A673 (cell line): ENCODE measurements at regions not wholly inside any gene's neighbourhood (a gene's known extent, or its start where the extent isn't known, plus 50 kb on each side); places are given as distances from the start of the nearest gene placed in this dataset.

Source experiments
- BruUV-seq: library from RNA; stranded (reverse); fragments of 400-500 nt; replicated peaks from 2 replicates; lab custom pipeline; 2021; lab: Mats Ljungman, UMichigan
- CTCF ChIA-PET: fragments of 300-600 bp; sonication (Branson Sonifier 250); formaldehyde crosslinking; loops from one replicate; lab custom pipeline; 2022; ENCODE audit warnings: antibody characterized with exemption; lab: Charles Lee
- POLR2A ChIA-PET: fragments of 300-600 bp; sonication (Branson Sonifier 250); formaldehyde crosslinking; loops from one replicate; lab custom pipeline; 2022; ENCODE audit warnings: antibody characterized with exemption; ENCODE audit not compliant: low non-redundant PET; lab: Charles Lee
- DNase-seq: peaks from one replicate; pipeline ENCODE4 v3.0.0-alpha.2; 2015; ENCODE audit warnings: low spot score
- H3K27ac ChIP-seq: fragments of 200-600 bp; sonication (generic); 2 replicates; pipeline ENCODE4 v1.5.1; 2016; ENCODE audit warnings: mixed run types, low read depth, mild to moderate bottlenecking, mixed read lengths, antibody characterized with exemption, low read length; ENCODE audit not compliant: poor library complexity, severe bottlenecking
- H3K27me3 ChIP-seq: fragments of 200-600 bp; sonication (generic); replicated peaks from 2 replicates; pipeline ENCODE4 v1.6.1; 2017; ENCODE audit warnings: mixed run types, low read depth, mild to moderate bottlenecking, mixed read lengths, antibody characterized with exemption, low read length; ENCODE audit not compliant: insufficient read depth, poor library complexity
- H3K36me3 ChIP-seq: fragments of 200-600 bp; sonication (generic); 2 replicates; pipeline ENCODE4 v1.6.1; 2016; ENCODE audit warnings: mixed run types, mild to moderate bottlenecking, mixed read lengths, antibody characterized with exemption, low read length; ENCODE audit not compliant: insufficient read depth, poor library complexity, severe bottlenecking
- H3K4me1 ChIP-seq: fragments of 200-600 bp; sonication (generic); 2 replicates; pipeline ENCODE4 v1.6.1; 2017; ENCODE audit warnings: mixed run types, mild to moderate bottlenecking, mixed read lengths, antibody characterized with exemption, low read length; ENCODE audit not compliant: insufficient read depth, poor library complexity, severe bottlenecking
- H3K4me3 ChIP-seq: fragments of 200-600 bp; sonication (generic); 2 replicates; pipeline ENCODE4 v1.5.1; 2016; ENCODE audit warnings: low read depth, mixed run types, mild to moderate bottlenecking, mixed read lengths, low read length; ENCODE audit not compliant: poor library complexity, severe bottlenecking
- H3K9me3 ChIP-seq: fragments of 200-600 bp; sonication (generic); 2 replicates; pipeline ENCODE4 v1.6.1; 2016; ENCODE audit warnings: mixed run types, low read depth, mild to moderate bottlenecking, mixed read lengths, antibody characterized with exemption, low read length; ENCODE audit not compliant: poor library complexity, severe bottlenecking
- EZH2 ChIP-seq: fragments of 200-600 bp; sonication (generic); IDR thresholded peaks from 2 replicates; pipeline ENCODE4 v1.6.1; 2017; ENCODE audit warnings: borderline replicate concordance, low read depth, mild to moderate bottlenecking, mixed read lengths, antibody characterized with exemption, low read length; ENCODE audit not compliant: poor library complexity, severe bottlenecking
- intact Hi-C: fragments of 100-400 bp; cut with micrococcal nuclease; formaldehyde crosslinking; loops from one replicate; pipeline ENCODE4 v1.10.0; 2022; ENCODE audit not compliant: unreplicated experiment
- TF ChIP-seq, protein P1 (sequence below): fragments of 300-800, 200-600 bp; sonication (generic); conservative IDR thresholded peaks from 2 replicates; pipeline ENCODE4 v1.5.1; 2017; ENCODE audit warnings: low read depth, mild to moderate bottlenecking, antibody characterized with exemption, low read length, moderate library complexity, mixed read lengths

DNA sequence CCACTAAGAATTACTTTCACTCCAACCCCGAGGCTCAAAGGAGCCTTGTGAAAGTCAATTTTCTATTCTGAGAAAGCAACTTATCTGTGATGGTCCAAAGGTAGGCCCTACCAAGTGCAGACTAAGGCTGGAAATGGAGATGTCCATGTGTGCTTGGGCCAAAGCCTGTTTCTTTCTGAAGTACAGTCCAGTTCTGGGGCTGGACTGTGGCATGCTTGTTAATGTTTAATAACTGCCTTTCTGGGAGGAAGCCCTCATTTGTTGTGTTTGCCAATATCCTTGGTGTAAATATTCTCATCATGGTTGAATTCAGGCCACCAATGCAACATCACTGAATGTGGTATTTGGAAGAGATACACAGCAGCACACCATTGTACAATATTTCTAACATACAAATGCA, 182.3 kb upstream of the BCL6 start:
- H3K4me1 ChIP-seq: no peaks in the 10 kb centered on the region
- H3K36me3 ChIP-seq: no peaks in the 10 kb centered on the region
- DNase-seq: no peak
- ChIA-PET CTCF (no interaction called here), POLR2A (no interaction called here)
- no peak overlapping the region for H3K4me3 ChIP-seq
- no peaks in the 10 kb centered on the region for H3K27me3 ChIP-seq
- peaks cover 8% of the 10 kb centered on the region for H3K9me3 ChIP-seq
- BruUV-seq: no TSS peak
- intact Hi-C loops: no loop called here
- H3K27ac ChIP-seq: no peak overlapping the region
- no peak for TF ChIP-seq EZH2
- TF ChIP-seq, protein P1, sequence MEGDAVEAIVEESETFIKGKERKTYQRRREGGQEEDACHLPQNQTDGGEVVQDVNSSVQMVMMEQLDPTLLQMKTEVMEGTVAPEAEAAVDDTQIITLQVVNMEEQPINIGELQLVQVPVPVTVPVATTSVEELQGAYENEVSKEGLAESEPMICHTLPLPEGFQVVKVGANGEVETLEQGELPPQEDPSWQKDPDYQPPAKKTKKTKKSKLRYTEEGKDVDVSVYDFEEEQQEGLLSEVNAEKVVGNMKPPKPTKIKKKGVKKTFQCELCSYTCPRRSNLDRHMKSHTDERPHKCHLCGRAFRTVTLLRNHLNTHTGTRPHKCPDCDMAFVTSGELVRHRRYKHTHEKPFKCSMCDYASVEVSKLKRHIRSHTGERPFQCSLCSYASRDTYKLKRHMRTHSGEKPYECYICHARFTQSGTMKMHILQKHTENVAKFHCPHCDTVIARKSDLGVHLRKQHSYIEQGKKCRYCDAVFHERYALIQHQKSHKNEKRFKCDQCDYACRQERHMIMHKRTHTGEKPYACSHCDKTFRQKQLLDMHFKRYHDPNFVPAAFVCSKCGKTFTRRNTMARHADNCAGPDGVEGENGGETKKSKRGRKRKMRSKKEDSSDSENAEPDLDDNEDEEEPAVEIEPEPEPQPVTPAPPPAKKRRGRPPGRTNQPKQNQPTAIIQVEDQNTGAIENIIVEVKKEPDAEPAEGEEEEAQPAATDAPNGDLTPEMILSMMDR: no peak

DNA sequence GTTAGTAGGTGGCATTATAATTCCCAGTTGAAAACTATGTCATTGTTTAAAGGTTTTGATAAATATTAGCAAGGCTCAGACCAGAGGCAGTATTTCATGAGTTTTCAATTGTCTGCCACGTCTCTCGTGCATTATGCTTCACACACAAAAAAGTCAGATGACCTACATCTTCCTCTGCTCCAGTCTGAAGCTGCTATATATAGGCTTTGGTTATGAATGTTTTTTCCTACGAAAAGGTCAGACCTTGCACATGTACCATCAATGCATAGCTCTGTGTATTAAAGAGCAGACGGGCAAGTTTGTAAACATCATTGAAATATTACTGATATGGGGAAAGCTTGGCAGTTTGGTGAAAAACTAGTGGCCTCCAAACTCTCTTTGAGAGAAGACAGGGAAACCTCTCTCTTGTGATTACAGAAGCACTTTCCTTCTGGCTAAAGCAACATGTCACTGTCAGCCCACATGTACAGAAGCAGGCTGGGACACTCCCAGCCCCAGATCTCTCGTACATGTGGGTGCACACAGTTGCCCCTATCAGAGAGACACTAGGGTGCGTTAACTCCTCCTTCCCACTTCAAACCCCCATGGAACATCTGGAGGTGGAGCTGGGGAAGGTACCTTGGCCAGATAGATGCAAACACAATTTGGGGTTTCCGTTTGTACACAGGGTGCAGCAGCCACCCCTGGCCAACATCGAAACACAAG, 184.0 kb upstream of the BCL6 start:
- no peak for DNase-seq
- H3K36me3 ChIP-seq: no peaks in the 10 kb centered on the region
- ChIA-PET POLR2A (no interaction called here), CTCF (no interaction called here)
- intact Hi-C loops: no loop called here
- no peaks in the 10 kb centered on the region for H3K4me1 ChIP-seq
- no peaks in the 10 kb centered on the region for H3K27me3 ChIP-seq
- TF ChIP-seq, protein P1: no peak
- no peak for TF ChIP-seq EZH2
- no peak overlapping the region for H3K4me3 ChIP-seq
- peaks cover 7% of the 10 kb centered on the region for H3K9me3 ChIP-seq
- BruUV-seq: no TSS peak
- H3K27ac ChIP-seq: no peak overlapping the region

GRCh38 chr3:187930021-187930420, 184.8 kb upstream of the BCL6 start:
- Histone ChIP-seq H3K4me3 (no peak overlapping the region), H3K36me3 (no peaks in the 10 kb centered on the region), H3K4me1 (no peaks in the 10 kb centered on the region), H3K27me3 (no peaks in the 10 kb centered on the region), H3K27ac (no peak overlapping the region), H3K9me3 (no peaks in the 10 kb centered on the region)
- BruUV-seq: no TSS peak
- TF ChIP-seq, protein P1: no peak
- no peak for TF ChIP-seq EZH2
- intact Hi-C loops: no loop called here
- CTCF ChIA-PET: no interaction called here
- DNase-seq: no peak
- POLR2A ChIA-PET: no interaction called here
